ENCODE measurements at regions not wholly inside any gene's neighbourhood (a gene's known extent, or its start where the extent isn't known, plus 50 kb on each side); places are given as distances from the start of the nearest gene placed in this dataset.

GRCh38 chr6:132972254-132972653 is 157.9 kb downstream of the RPS12 start:
- ATAC-seq (ENCODE audit: low read depth) (no peak), DNase-seq (no peak)
- in situ Hi-C loops (cut with MboI; ENCODE audit: low sequenced_read_pairs) = loop anchor here (25.0 kb wide), 1 partner anchor 940 kb away; no protein-coding TSS in a partner anchor
- Histone ChIP-seq H3K4me2 (ENCODE audit: low read depth, low read length) (no peak overlapping the region), H3K27ac (ENCODE audit: insufficient read depth, low read length) (no peak overlapping the region), H3K18ac (ENCODE audit: low read depth, low read length) (no peak overlapping the region), H3K9me3 (ENCODE audit: control insufficient read depth, insufficient read depth, low read length) (no peaks in the 10 kb centered on the region), H2BK15ac (ENCODE audit: low read depth, low read length) (no peak overlapping the region), H3K36me3 (ENCODE audit: control insufficient read depth, insufficient read depth, low read length) (no peaks in the 10 kb centered on the region), H2AK9ac (replicated peaks; ENCODE audit: low read depth, low read length, poor library complexity) (no peak overlapping the region), H4K5ac (ENCODE audit: low read depth, low read length) (no peak overlapping the region), H3K4me3 (ENCODE audit: insufficient read depth, low read depth, low read length) (no peak overlapping the region), H2AK5ac (ENCODE audit: low read depth, low read length) (no peak overlapping the region), H2BK120ac (ENCODE audit: low read depth, low read length) (no peak overlapping the region), H3K9me1 (ENCODE audit: insufficient read depth, low read length) (no peaks in the 10 kb centered on the region), H3K4me1 (ENCODE audit: control insufficient read depth, insufficient read depth, low read length) (no peaks in the 10 kb centered on the region), H3K4ac (ENCODE audit: low read depth, low read length) (no peak overlapping the region), H3K14ac (replicated peaks; ENCODE audit: low read depth, low read length) (no peak overlapping the region), H2BK20ac (ENCODE audit: low read depth, low read length) (no peak overlapping the region), H4K8ac (ENCODE audit: low read depth in 2 of 2, low read length in 2 of 2) (no peak overlapping the region), H4K20me1 (ENCODE audit: insufficient read depth, low read length) (no peaks in the 10 kb centered on the region), H2AFZ (replicated peaks; ENCODE audit: low read length, poor library complexity) (no peak overlapping the region), H3K9ac (ENCODE audit: low read depth, low read length) (no peak overlapping the region), H3K79me1 (ENCODE audit: low read depth in 1 of 2, low read length in 2 of 2) (no peaks in the 10 kb centered on the region), H3K23ac (ENCODE audit: low read depth, low read length) (no peak overlapping the region), H4K91ac (ENCODE audit: insufficient read depth, low read depth, low read length) (no peak overlapping the region), H3K56ac (ENCODE audit: extremely low read depth, insufficient read depth, low read length) (no peak overlapping the region), H2BK5ac (ENCODE audit: low read depth, low read length, poor library complexity, severe bottlenecking) (no peak overlapping the region), H3K27me3 (ENCODE audit: control insufficient read depth, insufficient read depth, low read length) (no peaks in the 10 kb centered on the region)
- dilution Hi-C loops (cut with HindIII; ENCODE audit: low sequenced_read_pairs, unreplicated experiment) = no loop called here
- no TSS peak for BruUV-seq (replicated peaks)
- ChIA-PET POLR2A (ENCODE audit: unreplicated experiment) (no interaction called here), CTCF (interaction anchor here (0.8 to 1.1 kb wide), 2 partner anchors 9 to 952 kb away, joined by 3 read pairs; no protein-coding TSS in a partner anchor)
- intact Hi-C loops (cut with micrococcal nuclease) = no loop called here
- no peak for TF ChIP-seq CEBPB (IDR thresholded peaks at IDR 0.05; ENCODE audit: low read depth, low read length)

All from IMR-90 (cell line).